GM21423 (cell line): ENCODE measurements at regions not wholly inside any gene's neighbourhood (a gene's known extent, or its start where the extent isn't known, plus 50 kb on each side); places are given as distances from the start of the nearest gene placed in this dataset.
"Not testable (repeated sequence)": the region's sequence is repeated elsewhere in the genome, so short reads cannot be mapped to it uniquely, and the experiment has no call there.

ENCODE experiments used
- ATAC-seq: cut with Tn5 transposase; IDR thresholded peaks from one replicate; pipeline ENCODE4 v1.9.1; 2021; ENCODE audit warnings: mild to moderate bottlenecking, moderate library complexity; ENCODE audit not compliant: unreplicated experiment

DNA sequence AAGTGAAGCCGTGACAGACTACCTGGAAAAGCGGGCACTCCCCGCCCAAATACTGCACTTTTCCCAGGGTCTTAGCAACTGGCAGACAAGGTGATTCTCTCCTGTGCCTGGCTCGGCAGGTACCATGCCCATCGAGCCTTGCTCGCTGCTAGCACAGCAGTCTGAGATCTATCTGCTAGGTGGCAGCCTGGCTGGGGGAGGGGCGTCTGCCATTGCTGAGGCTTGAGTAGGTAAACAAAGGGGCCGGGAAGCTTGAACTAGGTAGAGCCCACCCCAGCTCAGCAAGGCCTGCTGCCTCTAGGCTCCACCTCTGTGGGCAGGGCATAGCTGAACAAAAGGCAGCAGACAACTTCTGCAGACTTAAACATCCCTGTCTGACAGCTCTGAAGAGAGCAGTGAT is 406.3 kb downstream of the NDFIP2 start:
- not testable (repeated sequence) for ATAC-seq

DNA sequence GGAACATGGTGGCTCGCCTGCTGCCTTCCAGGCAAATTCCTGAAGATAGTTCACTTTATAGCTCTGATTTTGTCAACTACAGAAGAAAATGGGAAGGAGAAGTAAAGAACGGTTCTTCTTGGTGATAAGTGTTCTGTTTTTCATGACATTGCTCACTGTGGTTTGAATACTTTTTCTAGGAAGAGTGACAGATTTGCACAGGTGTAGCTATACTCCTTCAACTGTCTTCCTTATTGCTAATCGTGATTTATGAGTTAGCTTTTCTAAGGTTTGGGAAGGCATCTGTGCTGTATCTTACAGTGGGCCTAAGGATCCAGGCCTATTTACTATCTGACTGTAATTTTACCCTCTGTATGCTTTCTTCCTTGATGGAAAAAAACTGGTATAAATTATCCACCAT is 405.6 kb downstream of the NDFIP2 start:
- no peak for ATAC-seq

DNA sequence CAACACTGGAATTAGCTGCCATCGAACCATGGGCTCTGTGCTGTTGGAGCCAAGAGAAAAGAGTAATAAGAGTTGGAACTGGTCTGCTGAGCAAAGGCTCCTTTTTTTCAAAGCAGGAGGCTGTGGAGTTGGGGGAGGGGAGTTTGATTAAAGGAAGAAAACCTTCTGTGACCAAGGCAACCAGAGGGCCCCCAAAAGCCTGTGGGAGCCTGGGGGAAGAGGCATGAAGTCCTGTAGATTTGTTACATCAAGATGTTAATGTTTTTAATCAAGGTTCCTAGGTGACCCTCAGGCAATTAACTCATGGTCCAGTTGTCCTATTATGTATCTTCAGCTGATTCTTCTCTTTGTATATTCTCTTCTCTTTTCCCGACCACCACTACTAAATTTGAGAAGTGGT is 403.9 kb downstream of the NDFIP2 start:
- ATAC-seq, result no peak

DNA sequence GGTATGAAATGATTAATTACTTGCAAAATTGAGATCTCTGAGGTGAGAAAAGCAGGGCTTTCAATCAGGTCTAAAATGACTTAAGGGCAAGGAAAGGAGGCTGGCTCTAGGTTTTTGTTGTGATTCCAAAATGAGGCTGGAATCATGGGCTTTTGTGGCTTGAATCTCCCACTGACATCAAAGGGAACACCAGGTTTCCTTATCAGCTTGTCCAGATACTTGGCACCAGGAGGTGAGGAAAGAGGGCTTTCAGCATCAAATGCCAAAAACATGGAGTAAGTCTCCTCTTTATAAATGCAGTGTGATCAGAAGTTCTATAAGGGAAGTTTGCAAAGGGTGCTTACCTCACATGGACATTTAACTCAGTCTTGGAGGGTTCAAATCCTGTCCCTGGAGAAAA is 402.3 kb downstream of the NDFIP2 start:
- no peak for ATAC-seq

DNA sequence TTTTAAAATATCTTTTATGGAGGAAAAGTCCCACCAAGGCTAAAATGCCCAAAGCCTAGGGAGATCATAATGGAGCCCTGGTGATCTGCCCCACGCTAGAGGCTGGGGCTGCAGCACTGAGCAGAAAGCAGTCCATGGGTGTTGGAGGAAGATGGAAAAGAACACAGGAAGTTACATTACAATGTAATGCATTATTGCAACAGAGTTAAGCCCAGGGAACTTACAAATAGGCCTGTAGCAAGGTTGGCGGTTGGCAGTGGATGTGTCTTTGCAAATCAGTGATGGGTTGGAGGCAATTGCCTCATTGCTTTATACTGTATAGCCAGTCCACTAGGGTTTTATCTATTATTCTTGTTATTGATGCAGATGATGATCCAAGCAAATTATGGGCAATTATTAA is 399.9 kb downstream of the NDFIP2 start:
- no peak for ATAC-seq

DNA sequence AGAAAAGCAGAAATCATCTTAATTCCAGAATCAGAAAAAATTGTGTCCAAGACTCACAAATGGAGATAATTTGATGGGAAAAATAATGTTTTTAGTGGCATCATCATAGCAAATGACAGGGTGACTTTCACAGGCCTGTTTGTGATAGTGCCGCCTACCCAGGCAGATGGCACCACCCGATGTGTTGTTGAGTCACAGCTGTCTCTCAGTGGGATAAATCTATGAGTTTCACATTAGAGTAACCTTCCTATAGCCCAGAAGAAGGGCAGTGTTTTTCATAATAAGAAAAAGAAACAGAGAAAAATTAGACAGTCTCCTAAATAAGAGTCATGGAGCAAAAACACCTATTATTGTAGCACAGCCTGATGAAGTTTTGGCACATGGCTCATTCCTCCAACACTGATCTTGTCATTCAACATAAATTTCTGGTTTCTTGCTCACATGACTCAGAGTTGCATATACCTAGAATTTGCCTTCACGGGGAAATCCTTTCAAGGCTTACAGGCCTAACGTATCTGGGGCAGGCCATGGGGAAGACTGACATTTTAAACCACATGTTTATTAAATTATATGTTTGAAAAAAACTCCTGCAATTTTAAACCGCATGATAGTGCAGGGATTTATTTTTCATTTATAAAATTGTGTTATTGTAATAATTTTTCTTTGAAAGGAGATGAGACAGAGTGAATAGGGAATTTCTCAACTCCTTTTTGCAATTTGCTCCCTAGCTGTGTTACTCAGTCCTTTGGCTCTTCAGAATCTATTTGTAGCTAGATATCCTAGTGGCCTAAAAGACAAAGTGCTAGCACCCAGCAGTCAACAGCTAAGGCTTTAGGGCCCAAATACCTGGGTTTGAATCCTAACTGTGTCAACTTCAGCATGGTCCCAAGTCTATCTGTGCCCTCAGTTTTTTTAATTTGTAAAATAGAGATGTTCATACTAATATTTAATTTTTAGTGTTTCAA is 393.7 kb downstream of the NDFIP2 start:
- no peak for ATAC-seq

DNA sequence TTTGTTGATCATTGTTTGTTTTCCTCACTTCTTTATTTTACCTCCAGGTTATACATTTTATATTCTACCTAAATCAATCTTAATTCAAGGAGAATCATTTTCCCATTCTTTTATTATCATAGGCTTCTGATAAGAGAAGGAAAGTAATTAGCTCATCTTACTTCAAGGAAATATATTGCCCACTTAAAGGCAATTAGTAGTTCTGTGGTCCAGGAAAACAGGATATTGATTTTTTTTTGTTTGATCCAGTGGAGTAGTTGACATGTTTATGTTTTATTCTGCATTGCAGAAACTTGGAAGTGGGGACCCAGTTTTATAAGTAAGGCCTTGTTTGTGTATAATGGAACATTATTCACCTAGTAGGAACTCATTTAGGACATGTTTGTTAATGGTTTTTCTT is 390.6 kb downstream of the NDFIP2 start:
- no peak for ATAC-seq

DNA sequence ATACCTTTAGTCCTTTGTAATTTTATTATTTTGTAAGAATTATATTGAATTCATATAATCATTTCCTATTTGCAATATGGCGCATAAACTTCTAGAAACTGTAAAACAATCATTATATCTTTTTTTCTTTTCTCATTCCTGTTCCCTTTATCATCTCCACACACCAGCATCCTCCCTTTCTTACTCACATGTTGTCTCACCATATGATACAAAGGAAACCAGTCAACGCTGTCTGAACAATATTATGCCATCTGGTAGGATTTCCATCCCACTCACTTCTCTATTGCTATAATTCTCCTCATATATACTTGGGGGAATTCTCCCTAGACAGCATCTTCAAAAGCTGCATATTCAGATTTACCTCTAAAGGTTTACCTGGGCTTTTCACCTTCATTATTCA is 389.8 kb downstream of the NDFIP2 start:
- no peak for ATAC-seq

DNA sequence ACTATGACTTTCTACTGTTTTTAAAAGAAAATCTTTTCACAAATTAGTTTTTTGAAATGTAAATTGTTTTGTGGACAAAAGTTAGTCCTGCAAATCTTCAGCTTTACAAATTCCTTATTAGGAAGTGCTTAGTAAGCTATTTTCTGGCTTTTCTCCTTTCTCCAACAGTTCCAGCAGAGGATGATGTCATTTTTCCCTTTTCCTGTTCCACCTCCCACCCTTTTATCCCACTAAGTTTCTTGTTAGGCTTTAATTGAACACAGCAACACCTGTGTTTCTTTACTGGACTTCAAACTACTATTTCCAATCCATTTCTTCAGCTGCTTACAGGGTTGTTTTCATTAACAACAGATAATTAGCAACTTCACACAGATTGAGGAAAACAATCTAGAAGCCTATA is 389.2 kb downstream of the NDFIP2 start:
- no peak for ATAC-seq

DNA sequence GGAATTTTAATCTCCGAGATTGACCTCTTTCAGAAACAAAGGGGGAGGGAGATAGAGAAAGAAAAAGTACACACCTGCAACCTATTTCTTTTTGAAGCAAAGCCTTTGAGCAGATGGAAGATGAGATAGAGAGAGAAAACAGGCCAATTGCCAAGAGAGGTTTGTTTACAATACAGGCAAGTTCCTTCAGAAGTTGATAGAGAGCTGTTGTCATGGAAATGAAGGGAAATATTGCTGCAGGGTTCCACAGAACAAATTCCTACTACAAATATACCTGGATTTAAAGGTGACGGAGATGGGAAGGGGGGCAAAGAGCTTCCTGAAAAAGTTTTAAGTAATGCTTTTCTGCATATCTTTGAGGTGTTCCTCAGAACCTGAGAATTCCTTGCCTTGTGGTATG is 388.4 kb downstream of the NDFIP2 start:
- no peak for ATAC-seq

DNA sequence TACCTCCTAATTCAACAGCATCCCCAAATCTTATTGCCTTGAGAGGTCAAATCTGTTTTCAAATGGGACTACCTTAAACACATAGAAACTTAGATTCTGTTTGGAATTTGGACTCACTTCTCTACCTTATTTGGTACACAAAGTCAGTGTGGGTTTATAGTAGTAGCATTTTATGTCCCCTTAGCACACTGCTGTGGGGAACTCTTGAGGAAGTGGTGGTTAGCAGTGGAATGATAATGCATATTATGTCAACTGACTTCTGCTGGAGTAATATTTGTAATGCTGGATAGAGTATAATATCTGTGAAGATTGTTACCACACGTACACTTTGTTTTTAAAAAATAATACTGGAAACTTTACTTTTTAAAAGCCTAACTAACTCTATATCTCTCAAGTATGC is 386.3 kb downstream of the NDFIP2 start:
- no peak for ATAC-seq

DNA sequence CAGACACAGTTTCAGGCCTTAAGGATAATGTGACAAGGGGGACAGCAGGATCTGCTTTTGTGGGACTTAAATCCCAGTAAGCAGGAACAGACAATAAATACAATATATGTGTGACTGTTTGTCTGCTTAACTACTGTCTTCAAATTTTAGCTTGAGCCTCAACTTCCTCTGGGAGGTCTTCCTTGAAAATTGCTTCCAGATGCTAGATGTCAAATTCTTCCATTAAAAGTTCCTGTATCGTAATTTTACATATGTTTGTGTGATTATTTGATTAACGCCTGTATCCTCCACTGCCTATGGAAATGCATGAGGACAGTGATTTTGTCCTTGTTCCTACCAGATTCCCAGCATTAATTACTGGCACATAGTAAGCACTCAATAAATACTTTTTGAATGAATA is 385.5 kb downstream of the NDFIP2 start:
- no peak for ATAC-seq

DNA sequence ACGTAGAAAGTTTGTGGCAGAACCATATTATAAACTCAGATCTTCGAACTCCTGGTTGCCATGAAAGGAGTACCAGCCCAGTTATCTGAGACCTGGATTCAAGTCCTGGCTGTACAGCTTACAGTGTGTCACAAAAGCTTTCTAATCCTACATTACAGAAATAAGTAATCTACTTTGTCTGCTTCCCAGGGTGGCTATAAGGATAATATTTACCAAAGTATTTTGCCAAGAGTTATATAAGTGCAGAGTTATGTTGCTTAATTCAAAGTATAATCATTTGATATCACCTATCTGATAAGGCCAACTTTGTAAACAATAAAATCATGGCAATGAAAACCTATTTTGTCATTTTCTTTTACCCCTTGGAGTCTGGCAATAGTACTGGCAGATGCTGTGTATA is 381.6 kb downstream of the NDFIP2 start:
- ATAC-seq, result no peak

DNA sequence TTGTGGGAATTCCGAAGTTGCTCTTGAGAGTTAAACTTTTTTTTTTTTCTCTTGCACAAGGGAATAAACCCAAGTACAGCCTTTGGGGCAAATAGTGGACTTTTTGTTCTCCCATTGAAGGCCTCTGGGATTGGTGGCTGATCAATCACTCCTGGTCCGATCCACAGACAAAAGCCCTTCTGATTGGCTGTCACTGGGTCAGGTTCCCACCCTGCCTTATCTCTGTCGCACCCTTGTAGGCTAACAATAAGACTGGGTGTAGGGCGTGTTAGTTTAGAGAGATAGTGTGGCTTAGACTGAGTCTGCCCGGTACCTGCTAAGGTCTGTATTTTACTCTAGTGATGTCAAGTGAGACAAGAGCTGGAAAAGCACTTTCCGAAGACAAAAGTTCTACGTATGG is 380.8 kb downstream of the NDFIP2 start:
- ATAC-seq, result no peak

DNA sequence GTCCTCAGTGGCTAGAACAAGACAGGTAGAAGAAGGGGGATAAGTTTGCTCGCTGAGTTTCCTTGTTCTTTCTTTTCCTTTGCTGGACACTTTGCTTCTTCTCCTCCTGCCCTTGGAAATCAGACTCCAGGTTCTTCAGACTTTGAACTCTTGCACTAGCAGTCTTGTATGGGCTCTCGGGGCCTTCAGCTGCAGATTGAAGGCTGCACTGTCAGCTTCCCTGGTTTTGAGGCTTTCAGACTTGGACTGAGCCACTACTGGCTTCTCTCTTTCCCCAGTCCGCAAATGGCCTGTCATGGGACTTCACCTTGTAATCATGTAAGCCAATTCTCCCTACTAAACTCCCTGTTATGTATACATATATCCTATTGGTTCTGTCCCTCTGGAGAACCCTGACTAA is 379.8 kb downstream of the NDFIP2 start:
- ATAC-seq, result no peak

DNA sequence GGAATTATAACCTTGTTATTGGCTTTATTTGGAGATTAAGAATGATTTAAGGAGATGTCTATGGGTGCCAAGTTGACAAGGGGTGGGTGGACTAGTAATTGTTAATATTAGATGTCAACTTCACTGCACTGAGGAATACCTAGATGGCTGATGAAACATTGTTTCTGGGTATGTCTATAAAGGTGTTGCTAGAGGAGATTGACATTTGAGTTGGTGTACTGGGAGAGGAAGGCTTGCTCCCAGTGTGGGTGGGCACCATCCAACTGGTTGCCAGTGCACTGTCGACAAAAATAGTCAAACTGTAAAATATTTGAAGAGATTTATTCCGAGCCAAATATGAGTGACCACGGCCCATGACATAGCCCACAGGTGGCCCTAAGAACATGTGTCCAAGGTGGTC is 378.8 kb downstream of the NDFIP2 start:
- no peak for ATAC-seq

DNA sequence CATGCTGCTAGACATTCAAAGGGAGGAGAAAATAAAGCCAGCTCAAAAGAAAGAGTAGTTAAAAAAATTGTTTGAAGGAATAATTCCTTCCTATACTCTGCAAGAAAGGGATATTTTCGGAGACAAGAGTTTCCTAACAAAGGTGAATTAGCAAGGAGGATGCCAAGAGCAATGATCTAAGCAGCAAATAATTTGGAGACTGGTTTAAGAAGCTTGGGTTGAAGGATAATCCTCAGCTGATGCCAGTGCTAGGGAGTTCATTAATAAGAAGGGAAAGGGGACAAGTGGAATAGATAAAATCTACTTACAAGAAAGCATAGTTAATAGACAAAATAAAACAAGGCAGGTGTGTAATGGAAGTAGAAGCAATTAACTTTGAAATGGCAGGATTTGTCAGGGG is 372.3 kb downstream of the NDFIP2 start:
- no peak for ATAC-seq

DNA sequence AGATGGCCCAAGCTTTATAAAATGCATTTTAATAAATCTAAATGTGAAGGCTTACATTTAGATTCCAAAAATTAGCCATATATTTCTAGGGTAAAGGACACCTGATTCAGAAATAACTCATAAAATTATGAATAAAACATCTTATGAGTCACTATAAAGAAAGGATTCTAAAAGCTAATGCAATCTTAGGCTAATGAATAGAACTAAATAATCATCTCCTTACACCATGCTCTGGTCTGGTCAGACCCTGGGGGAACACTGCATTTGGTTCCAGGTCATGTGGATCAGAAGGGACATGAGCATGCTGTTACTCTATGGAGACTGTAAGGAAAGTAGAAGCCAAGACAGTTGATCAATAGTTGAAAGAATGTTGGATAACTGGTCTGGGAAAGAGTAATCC is 370.4 kb downstream of the NDFIP2 start:
- no peak for ATAC-seq

DNA sequence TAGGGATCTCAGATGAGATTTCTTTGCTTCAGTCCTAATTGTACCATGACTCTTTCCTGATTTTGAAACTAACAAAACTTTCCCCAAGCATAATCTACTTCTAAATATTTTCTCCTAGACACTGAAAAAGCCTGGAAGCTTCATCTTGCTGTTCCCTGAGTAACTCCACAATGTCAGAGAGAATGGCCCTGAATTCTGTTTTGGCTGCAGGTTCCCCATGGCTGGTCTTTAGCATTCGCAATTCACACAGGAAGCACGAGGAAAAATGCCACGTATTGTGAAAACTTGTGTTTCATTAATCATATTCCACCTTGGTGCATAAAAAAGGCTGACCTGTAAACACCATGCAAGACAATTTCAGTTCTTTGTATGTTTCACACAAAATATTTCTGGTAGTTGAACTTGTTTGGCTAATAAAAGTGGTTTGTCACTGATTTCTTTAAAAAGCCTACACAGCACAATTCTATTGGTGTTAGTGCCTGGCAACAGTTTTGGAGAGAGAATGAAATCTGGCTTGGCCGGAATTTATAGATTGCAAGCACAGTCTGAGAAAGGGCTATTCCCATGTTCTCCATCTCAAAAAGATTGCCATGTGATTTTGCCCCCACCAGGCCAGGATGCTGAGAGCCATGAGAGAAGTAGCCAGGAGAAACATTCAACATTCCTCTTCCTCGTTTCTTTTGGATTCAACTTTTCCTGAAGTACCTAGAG is 367.1 kb downstream of the NDFIP2 start:
- ATAC-seq, result no peak

DNA sequence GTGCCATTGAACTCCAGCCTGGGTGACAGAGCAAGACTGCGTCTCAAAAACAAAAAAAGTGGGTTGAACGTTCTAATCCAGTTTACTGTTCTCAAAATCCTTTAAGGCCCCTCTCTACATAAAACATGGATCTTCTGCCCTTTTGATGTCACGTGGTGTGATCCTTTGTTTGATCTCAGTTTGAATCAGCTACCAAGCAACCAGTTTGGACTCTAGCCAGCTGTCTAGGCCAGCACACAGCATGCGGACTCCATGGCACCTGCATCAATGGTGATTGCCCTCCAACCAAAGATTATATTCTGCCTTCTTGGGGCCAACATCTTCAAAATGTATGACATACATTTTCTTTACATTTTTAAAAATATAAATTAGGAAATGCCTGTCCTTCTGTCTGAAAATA is 365.4 kb downstream of the NDFIP2 start:
- ATAC-seq, result no peak

DNA sequence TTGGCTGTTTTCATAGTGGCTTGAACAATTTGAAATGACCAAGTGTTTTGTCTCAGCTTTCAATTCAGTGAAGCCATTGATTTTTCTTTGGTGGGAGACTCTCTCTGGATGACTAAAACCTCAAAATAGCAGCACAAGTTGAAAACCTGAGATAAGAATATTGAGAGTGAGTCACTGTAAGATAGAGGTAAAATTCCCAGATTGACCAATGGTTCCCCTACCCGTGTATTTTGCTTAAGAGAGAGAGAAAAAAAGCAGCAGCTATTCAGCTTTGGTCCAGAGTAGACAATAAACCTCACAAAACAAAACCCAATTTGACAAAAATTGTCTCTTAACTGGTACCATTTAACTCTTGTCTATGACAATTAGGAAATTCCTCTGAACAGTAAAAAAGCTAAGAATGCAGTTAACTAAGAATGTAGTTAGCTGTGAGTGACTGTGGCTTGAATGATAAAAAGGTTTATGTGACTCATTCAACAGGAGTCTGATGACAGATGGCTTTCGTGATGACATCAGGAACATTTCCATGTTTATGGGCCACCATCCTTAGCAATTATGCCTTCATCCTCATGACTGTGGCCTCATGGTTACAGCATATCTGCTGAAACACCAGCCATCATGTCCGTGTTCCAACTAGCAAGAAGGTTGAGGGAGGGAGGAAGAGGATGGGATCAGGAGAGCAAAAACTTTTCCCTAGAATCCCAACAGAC is 356.9 kb downstream of the NDFIP2 start:
- ATAC-seq, result no peak

DNA sequence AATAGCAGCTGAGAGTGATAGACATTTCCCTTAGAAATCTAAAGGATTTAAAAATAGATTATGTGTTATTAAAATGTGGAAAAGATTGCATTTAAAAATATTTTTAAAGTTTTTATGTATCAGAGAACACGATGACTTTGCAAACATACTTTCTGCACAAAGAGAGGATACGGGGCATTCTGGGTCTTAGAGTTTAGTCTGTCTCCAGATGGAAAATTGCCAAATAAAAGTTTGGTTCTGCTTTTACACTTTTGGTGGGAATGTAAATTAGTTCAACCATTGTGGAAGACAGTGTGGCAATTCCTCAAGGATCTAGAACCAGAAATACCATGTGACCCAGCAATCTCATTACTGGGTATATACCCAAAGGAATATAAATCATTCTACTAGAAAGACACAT is 355.2 kb downstream of the NDFIP2 start:
- ATAC-seq, result not testable (repeated sequence)
